Kidney (tissue), 13 donors: ENCODE measurements at regions not wholly inside any gene's neighbourhood (a gene's known extent, or its start where the extent isn't known, plus 50 kb on each side); places are given as distances from the start of the nearest gene placed in this dataset.

Source experiments
- DNase-seq, 5 donors: peaks; one replicate each; pipeline ENCODE4 v3.0.0-alpha.2; 2013 to 2020
- FAIRE-seq: peaks from 2 replicates; lab custom pipeline; 2012; peaks lifted over from hg19 to GRCh38; lab: Jason Lieb, UNC
- H3K27ac ChIP-seq, 2 donors: one replicate each; pipeline ENCODE4 v1.7.0; 2013; ENCODE audit warnings: low read depth in 2 of 2, low read length in 2 of 2, inconsistent platforms in 1 of 2
- H3K27me3 ChIP-seq: one replicate; pipeline ENCODE4 v1.7.1; 2013; ENCODE audit warnings: low read length, inconsistent platforms; ENCODE audit not compliant: control insufficient read depth, insufficient read depth
- H3K36me3 ChIP-seq, 3 donors: one replicate each; pipeline versions ENCODE4 v1.7.0 to v1.7.1; 2013; ENCODE audit warnings: low read length in 3 of 3, control low read depth in 1 of 3, inconsistent platforms in 1 of 3; ENCODE audit not compliant: insufficient read depth in 3 of 3, control insufficient read depth in 2 of 3
- H3K4me1 ChIP-seq, 3 donors: one replicate each; pipeline versions ENCODE4 v1.7.0 to v1.7.1; 2013; ENCODE audit warnings: low read length in 3 of 3, inconsistent platforms in 1 of 3, low read depth in 1 of 3; ENCODE audit not compliant: control insufficient read depth in 2 of 3, insufficient read depth in 2 of 3
- H3K4me3 ChIP-seq, 3 donors: one replicate each; pipeline versions ENCODE4 v1.7.0 to v1.8.1; 2013; ENCODE audit warnings: low read length in 3 of 3, control low read depth in 1 of 3, inconsistent platforms in 1 of 3
- H3K9ac ChIP-seq, 3 donors: one replicate each; pipeline versions ENCODE4 v1.7.0 to v1.7.1; 2013; ENCODE audit warnings: low read length in 3 of 3, control low read depth in 1 of 3, inconsistent platforms in 1 of 3
- H3K9me3 ChIP-seq, 3 donors: one replicate each; pipeline versions ENCODE4 v1.7.0 to v1.7.1; 2013; ENCODE audit warnings: low read length in 3 of 3, control low read depth in 1 of 3, inconsistent platforms in 1 of 3; ENCODE audit not compliant: control insufficient read depth in 2 of 3, insufficient read depth in 1 of 3
- intact Hi-C: fragments of 100-400 bp; cut with DNase I; formaldehyde crosslinking; loops from one replicate; pipeline ENCODE4 v1.11.1; 2022
- TF ChIP-seq, protein P1 (sequence below): IDR thresholded peaks from 3 replicates; pipeline ENCODE4 v1.5.1; 2012; ENCODE audit warnings: mild to moderate bottlenecking, moderate library complexity, borderline replicate concordance; ENCODE audit not compliant: insufficient read depth; ENCODE audit errors: extremely low read depth
- donor health status: control.
- donor health status: control.
- donor health status: control.
- donor health status: control.
- donor health status: control.
- donor health status: DM: yes; HTN: yes; CAD: no.
- donor health status: Normal renal cell carcinoma (clear cell type).

DNA sequence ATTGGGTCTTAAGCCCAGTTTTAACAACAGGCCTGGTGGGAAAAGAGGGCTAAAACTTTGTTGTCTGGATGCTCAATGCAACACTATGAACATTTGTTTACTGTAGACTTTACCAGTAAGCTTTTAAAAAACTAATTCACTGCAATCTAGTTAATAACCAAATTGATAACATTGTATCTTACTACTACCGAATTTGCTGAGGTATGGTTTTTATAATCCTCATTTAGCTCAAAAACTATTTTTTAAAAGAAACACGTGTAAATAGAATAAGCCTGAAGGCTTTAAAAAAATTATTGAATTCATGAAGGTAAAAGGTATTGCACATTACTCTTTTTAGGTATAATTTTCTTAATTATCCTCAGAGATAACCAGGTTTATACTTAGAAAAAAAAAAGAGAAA lies 500.6 kb downstream of the RWDD3 start:
- Histone ChIP-seq H3K27ac (no peak overlapping the region), H3K36me3 (no peaks in the 10 kb centered on the region), H3K4me3 (no peak overlapping the region), H3K9ac (no peak overlapping the region), H3K27me3 (no peaks in the 10 kb centered on the region), H3K4me1 (no peaks in the 10 kb centered on the region), H3K9me3 (no peaks in the 10 kb centered on the region)
- DNase-seq (no peak), FAIRE-seq (no peak)
- TF ChIP-seq, protein P1, sequence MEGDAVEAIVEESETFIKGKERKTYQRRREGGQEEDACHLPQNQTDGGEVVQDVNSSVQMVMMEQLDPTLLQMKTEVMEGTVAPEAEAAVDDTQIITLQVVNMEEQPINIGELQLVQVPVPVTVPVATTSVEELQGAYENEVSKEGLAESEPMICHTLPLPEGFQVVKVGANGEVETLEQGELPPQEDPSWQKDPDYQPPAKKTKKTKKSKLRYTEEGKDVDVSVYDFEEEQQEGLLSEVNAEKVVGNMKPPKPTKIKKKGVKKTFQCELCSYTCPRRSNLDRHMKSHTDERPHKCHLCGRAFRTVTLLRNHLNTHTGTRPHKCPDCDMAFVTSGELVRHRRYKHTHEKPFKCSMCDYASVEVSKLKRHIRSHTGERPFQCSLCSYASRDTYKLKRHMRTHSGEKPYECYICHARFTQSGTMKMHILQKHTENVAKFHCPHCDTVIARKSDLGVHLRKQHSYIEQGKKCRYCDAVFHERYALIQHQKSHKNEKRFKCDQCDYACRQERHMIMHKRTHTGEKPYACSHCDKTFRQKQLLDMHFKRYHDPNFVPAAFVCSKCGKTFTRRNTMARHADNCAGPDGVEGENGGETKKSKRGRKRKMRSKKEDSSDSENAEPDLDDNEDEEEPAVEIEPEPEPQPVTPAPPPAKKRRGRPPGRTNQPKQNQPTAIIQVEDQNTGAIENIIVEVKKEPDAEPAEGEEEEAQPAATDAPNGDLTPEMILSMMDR, result no peak
- intact Hi-C loops, result no loop called here

DNA sequence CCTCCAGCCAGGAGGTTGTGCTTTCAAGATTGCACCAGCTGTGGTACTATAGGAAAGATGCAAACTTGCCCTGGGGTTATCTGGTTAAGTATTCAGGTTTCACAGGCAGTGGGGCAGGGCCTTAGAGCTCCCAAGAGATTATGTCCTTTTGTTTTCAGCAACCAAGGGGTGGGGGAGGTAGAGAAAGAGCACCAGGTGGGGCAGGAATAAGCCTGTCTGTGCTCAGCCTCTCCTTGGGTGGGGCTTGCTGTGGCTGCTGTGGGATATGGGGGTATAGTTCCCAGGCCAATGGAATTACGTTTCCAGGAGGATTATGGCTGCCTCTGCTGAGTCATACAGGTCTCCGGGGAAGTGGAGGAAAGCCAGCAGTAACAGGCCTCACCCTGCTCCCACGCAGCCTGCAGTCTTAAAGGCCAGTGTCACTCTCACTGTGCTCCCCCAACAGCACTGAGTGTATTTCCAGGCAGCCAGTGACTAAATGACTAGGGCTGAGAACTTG lies 508.6 kb downstream of the RWDD3 start:
- TF ChIP-seq, protein P1, result no peak
- FAIRE-seq, result no peak
- Histone ChIP-seq H3K36me3 (no peaks in the 10 kb centered on the region), H3K9ac (no peak overlapping the region), H3K27me3 (no peaks in the 10 kb centered on the region), H3K4me1 (no peaks in the 10 kb centered on the region), H3K4me3 (no peak overlapping the region), H3K9me3 (no peaks in the 10 kb centered on the region), H3K27ac (no peak overlapping the region)
- DNase-seq, result no peak
- intact Hi-C loops, result no loop called here

DNA sequence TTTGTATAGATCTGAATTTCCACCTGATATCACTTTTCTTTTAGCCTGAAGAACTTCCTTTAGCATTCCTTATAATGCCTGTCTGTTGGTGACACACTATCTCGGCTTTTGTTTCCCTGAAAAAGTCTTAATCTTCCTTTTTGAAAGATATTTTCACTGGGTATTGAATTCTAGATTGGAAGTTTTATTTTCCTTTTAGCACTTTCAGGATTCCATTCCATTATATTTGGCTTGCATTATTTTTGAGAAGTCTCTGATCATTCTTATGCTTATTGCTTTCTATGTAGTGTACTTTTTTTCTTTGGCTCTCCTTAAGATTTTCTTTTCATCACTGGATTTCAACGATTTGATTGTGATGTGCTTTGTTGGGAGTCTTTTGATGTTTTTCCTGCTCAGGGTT lies 510.7 kb downstream of the RWDD3 start:
- Histone ChIP-seq H3K9ac (no peak overlapping the region), H3K9me3 (no peaks in the 10 kb centered on the region), H3K36me3 (no peaks in the 10 kb centered on the region), H3K4me3 (no peak overlapping the region), H3K27me3 (no peaks in the 10 kb centered on the region), H3K27ac (no peak overlapping the region), H3K4me1 (no peaks in the 10 kb centered on the region)
- intact Hi-C loops, result no loop called here
- FAIRE-seq (no peak), DNase-seq (no peak)
- TF ChIP-seq, protein P1, result no peak
